ENCODE measurements at regions not wholly inside any gene's neighbourhood (a gene's known extent, or its start where the extent isn't known, plus 50 kb on each side); places are given as distances from the start of the nearest gene placed in this dataset.

- DNase-seq (ENCODE audit: low spot score) = no peak
- no peak for ATAC-seq (ENCODE audit: low FRiP score)
- no peak for TF ChIP-seq CTCF (IDR thresholded peaks at IDR 0.05)
Measured at GRCh38 chr2:145351864-145352425, 832.0 kb upstream of the ZEB2 start.

GRCh38 chr2:145350011-145350410 is 830.1 kb upstream of the ZEB2 start:
- DNase-seq (ENCODE audit: low spot score) (no peak), ATAC-seq (ENCODE audit: low FRiP score) (no peak)
- TF ChIP-seq CTCF (IDR thresholded peaks at IDR 0.05) = no peak

- no peak for DNase-seq (ENCODE audit: low spot score)
- TF ChIP-seq CTCF (IDR thresholded peaks at IDR 0.05) = no peak
- ATAC-seq (ENCODE audit: low FRiP score) = no peak
Measured at GRCh38 chr2:145344076-145344724, 824.3 kb upstream of the ZEB2 start.

- ATAC-seq (ENCODE audit: low FRiP score) (no peak), DNase-seq (ENCODE audit: low spot score) (no peak)
- no peak for TF ChIP-seq CTCF (IDR thresholded peaks at IDR 0.05)
Measured at GRCh38 chr2:145343287-145343686, 823.4 kb upstream of the ZEB2 start.

GRCh38 chr2:145341536-145341935 is 821.6 kb upstream of the ZEB2 start:
- TF ChIP-seq CTCF (IDR thresholded peaks at IDR 0.05) = no peak
- ATAC-seq (ENCODE audit: low FRiP score) = no peak
- DNase-seq (ENCODE audit: low spot score) = no peak

- ATAC-seq (ENCODE audit: low FRiP score) (no peak), DNase-seq (ENCODE audit: low spot score) (no peak)
- no peak for TF ChIP-seq CTCF (IDR thresholded peaks at IDR 0.05)
Measured at GRCh38 chr2:145339646-145340045, 819.7 kb upstream of the ZEB2 start.

GRCh38 chr2:145332210-145332898 is 812.4 kb upstream of the ZEB2 start:
- ATAC-seq (ENCODE audit: low FRiP score) = no peak
- DNase-seq (ENCODE audit: low spot score) = no peak
- no peak for TF ChIP-seq CTCF (IDR thresholded peaks at IDR 0.05)

All from omental fat pad (tissue), 3 donors.